ENCODE measurements at regions not wholly inside any gene's neighbourhood (a gene's known extent, or its start where the extent isn't known, plus 50 kb on each side); places are given as distances from the start of the nearest gene placed in this dataset.
"Not testable (repeated sequence)": the region's sequence is repeated elsewhere in the genome, so short reads cannot be mapped to it uniquely, and the experiment has no call there.

DNA sequence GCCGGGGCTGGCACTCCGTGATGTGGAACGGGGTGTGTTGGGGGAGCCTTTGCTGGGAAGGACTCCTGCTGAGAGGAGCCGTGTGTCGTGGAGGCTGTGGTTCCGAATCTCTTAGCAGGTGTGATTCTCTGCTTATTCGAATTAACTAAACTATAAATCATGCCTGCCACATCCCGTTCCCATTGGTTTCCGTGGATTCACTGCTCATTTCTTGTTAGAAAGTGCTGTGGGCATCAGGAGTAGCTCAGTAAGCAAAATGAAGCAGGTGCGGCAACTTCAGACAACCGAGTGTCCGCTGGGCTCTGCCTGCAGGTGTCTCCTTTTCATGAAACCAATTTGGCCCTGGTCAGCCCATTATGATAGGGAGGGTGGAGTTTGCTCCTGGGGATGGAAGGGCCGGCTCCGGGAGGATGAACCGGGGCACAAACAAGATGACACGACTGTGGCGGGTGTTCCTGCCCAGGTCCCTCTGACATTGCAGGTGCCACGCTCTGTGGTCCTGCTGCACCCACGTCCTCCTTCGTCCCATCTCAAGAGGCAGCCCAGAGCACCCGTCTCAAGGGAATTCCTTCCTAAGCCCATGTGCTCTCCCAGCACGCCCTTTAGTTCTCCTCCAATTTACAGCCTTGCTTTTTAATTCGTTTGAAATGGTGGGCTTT lies 251.7 kb downstream of the ADGRD1 start:
- TF ChIP-seq, protein P1, sequence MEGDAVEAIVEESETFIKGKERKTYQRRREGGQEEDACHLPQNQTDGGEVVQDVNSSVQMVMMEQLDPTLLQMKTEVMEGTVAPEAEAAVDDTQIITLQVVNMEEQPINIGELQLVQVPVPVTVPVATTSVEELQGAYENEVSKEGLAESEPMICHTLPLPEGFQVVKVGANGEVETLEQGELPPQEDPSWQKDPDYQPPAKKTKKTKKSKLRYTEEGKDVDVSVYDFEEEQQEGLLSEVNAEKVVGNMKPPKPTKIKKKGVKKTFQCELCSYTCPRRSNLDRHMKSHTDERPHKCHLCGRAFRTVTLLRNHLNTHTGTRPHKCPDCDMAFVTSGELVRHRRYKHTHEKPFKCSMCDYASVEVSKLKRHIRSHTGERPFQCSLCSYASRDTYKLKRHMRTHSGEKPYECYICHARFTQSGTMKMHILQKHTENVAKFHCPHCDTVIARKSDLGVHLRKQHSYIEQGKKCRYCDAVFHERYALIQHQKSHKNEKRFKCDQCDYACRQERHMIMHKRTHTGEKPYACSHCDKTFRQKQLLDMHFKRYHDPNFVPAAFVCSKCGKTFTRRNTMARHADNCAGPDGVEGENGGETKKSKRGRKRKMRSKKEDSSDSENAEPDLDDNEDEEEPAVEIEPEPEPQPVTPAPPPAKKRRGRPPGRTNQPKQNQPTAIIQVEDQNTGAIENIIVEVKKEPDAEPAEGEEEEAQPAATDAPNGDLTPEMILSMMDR (conservative IDR thresholded peaks at IDR 0.05): not testable (repeated sequence)
- TF ChIP-seq ZFX (IDR thresholded peaks at IDR 0.05): not testable (repeated sequence)
